Sciatic nerve (tissue), 2 donors: ENCODE measurements at regions not wholly inside any gene's neighbourhood (a gene's known extent, or its start where the extent isn't known, plus 50 kb on each side); places are given as distances from the start of the nearest gene placed in this dataset.

Experiments used
- ATAC-seq: fragments of 200-7000 bp; cut with Tn5 transposase; one replicate; pipeline ENCODE4 v1.9.1; 2020; ENCODE audit warnings: mild to moderate bottlenecking, moderate library complexity
- DNase-seq: peaks from one replicate; pipeline ENCODE4 v3.0.0-alpha.2; 2020; ENCODE audit warnings: low spot score
- intact Hi-C: fragments of 100-400 bp; cut with DNase I; formaldehyde crosslinking; loops from one replicate; pipeline ENCODE4 v1.14.2; 2022
- donor health status: DM: no; HTN: no; CAD: no.
- donor health status: DM: no; HTN: no; CAD: no.

DNA sequence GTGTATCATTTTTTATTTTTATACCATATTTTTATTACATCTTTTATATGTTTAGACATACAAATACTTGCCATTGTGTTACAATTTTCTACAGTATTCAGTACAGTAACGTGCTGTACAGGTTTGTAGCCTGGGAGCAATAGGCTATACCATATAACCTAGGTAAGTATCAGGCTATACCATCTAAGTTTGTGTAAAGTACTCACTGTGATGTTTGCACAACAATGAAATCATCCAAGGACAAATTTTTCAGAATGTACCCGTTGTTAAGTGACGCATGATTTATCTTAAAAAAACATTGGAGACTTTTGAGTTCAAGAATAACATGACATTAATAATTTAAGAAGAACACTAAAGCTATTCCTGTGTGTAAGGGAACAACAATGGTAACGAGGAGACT lies 96.0 kb upstream of the LEF1 start:
- DNase-seq (no peak), ATAC-seq (no peak)
- intact Hi-C loops = no loop called here

DNA sequence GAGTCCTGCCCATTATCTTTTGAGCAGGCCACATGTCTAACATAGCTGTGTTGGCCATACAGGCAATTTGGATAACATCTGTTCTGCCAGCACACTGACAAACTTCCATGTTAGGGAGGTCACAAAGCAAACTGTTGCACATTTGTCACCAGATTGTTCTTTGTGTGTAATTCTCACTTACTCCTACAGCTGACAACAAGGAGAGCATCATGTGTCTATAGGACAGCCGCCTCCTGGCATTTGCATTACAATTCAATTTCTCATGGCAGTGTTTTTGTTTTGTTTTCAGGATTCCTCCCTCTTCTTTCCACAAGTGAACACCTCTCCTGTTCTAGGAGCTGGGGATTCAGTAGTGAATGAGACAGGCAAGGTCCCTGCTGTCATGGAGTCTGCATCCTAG lies 94.3 kb upstream of the LEF1 start:
- intact Hi-C loops = no loop called here
- ATAC-seq (no peak), DNase-seq (no peak)

- intact Hi-C loops = no loop called here
- DNase-seq (no peak), ATAC-seq (no peak)
These were observed 92.3 kb upstream of the LEF1 start for GRCh38 chr4:108261026-108261425.

GRCh38 chr4:108256538-108256937 lies 87.8 kb upstream of the LEF1 start:
- no peak for ATAC-seq
- intact Hi-C loops = no loop called here
- no peak for DNase-seq

DNA sequence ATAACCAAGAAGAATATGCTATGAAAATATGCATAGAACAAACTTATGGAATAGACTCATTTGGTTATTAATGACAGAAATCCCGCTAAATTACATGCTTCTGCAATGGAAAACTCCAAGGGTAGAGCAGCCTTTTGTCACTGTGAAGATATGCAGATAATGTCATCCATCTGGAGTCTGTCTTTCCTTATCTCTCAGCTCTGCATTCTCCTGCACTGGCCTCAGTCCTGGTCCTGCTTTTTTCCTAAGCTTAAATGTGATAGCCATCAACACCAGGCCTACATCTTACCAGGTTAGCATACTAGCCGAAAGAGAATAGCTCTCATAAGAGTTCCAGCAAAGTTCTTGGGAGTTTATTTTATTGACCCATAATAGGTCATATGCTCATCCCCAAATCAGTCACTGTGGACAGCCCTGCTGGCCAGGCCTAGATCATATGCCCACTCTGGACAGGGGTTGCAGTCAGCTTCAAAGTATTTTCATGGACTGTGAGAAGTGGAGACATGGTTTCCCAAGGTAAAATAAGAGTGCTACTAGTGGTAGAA lies 86.5 kb upstream of the LEF1 start:
- intact Hi-C loops = no loop called here
- no peak for DNase-seq

GRCh38 chr4:108249397-108249796 lies 80.7 kb upstream of the LEF1 start:
- DNase-seq = no peak
- ATAC-seq = no peak
- intact Hi-C loops = no loop called here

More for the DNA sequence above, 86.5 kb upstream of the LEF1 start:
- ATAC-seq = no peak

DNA sequence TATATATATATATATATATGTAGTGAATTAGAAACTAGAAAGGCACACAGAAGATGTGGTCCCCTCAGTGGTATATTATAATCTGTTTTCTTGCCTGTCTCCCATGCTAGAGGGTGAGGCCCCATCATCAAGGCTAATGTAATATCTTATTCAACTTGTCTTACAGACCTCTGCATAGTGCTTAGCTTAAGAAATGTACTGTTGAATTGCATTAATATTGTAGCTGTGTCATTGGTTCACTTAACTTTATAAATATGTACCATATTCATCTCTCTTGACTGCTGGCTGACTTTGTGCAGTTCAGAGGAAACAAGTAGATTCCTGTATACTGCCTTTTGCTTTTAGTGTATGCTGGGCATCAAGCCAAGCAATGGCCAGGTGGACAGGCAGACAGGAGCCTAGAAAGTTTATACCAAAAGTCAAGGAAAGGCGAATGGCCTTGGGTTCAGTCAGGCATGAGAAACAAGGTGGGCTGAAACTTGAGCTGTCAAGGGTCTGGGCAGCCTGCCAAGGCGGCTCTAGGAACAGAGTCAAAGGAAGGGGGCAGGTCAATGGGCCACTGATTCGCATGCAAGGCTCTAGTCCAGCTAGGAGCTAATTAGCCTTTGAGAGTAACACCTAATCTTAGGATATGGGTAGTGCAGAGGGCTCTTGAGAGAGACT lies 78.8 kb upstream of the LEF1 start:
- intact Hi-C loops = no loop called here
- DNase-seq (no peak), ATAC-seq (no peak)

DNA sequence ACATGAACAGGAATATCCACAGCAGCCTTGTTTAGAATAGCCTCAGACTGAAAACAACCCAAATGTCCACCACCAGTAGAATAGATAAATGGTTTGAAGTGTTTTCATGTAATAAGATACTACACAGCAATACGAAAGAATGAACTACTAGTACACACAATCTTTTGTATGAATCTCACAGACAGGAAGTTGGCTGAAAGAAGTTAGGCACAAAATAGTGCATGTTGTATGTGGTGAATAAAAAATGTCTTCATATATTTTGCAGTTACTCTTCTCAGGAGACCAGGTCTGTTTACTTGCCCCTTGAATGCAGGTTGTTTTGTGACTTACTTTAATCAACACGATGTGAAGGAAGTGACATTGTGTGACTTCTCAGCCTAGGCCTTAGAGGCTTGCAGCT lies 75.9 kb upstream of the LEF1 start:
- no peak for DNase-seq
- intact Hi-C loops = no loop called here
- ATAC-seq = no peak

DNA sequence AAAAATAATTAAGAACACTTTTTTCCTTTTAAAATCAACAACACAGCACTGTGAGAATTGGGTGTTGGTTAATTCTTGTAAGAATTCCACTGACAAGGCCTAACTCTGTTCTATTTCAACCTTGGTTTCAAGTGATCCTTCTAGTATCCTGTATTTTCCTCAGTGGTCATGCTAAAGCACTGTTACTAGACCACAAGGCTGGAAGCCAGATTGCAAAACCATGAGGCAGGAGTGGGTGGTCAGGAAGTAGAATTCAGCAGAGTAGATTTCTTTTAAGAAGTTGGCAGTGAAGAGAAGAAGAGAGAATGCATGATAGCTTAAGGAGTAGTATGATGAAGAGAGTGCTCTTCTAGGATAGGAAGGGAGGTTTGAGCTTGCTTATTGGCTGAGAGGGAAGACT lies 71.6 kb upstream of the LEF1 start:
- intact Hi-C loops = no loop called here
- ATAC-seq = peak; percentile 44
- no peak for DNase-seq

DNA sequence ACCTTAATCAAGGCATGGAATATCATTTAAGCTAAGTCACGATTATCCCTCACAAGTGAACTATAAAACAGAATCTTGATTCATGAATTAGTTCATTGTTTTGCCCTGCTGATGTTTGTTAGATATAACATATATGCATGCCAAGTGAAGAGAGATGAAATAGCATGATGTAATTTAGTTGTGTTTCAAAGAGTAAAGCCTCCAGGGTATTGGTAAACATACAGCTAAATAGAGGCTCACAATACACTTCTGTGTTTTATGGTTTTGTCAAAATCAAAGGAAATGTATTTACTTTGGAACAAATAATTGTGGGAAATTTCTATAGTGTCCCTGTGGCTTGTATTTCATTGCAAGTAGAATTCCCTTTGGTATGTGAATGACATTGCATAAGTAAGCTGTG lies 69.0 kb upstream of the LEF1 start:
- intact Hi-C loops = no loop called here
- no peak for DNase-seq
- no peak for ATAC-seq

DNA sequence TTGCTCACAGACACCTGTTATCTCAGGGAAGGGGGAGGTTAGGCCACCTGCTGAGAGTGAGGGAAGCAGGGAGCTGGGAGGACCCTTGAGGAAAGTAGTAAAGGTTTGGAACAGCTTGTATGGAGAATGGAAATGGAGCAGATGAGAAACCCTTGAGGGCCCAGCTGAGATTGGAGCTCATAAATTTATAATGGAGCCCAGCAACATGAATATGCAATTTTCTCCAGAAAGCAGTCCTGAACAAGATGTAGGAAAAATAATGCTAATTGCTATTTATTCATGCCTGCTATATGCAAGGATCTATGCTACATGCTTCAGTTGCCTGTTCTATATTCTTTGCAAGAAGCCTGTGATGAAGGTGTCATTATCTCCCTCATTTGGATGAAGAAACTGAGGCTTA lies 67.5 kb upstream of the LEF1 start:
- DNase-seq (no peak), ATAC-seq (no peak)
- intact Hi-C loops = no loop called here

DNA sequence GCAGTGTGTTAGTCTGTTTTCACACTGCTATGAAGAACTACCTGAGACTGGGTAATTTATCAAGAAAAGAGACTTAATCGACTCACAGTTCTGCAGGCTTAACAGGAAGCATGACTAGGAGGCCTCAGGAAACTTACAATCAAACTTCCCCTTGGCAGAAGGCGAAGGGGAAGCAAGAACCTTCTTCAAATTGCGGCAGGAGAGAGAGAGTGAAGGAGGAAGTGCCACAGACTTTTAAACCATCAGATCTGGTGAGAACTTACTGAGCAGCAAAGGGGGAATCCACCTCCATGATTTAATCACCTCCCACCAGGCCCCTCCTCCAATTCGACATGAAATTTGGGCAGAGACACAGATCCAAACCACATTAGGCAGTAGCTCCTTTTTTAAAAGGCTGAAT lies 59.2 kb upstream of the LEF1 start:
- ATAC-seq (no peak), DNase-seq (no peak)
- intact Hi-C loops = no loop called here

- DNase-seq (no peak), ATAC-seq (no peak)
- intact Hi-C loops = loop anchor here (5.0 kb wide), 1 partner anchor 1278 kb away; no protein-coding TSS in a partner anchor
These were observed 55.9 kb upstream of the LEF1 start for GRCh38 chr4:108224611-108225053.

DNA sequence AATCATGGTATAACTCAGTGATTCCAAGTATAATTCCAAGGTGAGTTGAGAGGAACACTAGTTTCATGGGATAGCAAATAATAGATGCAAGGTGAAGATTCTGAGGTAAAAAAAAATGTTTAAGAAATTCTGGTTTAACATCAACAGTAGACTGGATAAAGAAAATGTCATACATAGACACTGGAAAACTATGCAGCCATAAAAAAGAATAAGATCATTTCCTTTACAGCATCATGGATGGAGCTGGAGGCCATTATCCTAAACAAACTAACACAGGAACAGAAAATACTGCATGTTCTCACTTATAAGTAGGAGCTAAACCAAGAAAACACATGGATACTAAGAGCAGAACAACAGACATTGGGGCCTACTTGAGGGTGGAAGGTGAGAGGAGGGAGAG lies 54.6 kb upstream of the LEF1 start:
- intact Hi-C loops = loop anchor here (5.0 kb wide), 1 partner anchor 1279 kb away; no protein-coding TSS in a partner anchor
- ATAC-seq (no peak), DNase-seq (no peak)

GRCh38 chr4:108219998-108220397 lies 51.3 kb upstream of the LEF1 start:
- DNase-seq = no peak
- ATAC-seq = no peak

More at GRCh38 chr4:108219998-108220397, 51.3 kb upstream of the LEF1 start:
- intact Hi-C loops = loop anchor here (5.0 kb wide), 1 partner anchor 1282 kb away; no protein-coding TSS in a partner anchor
